Endothelial cell of umbilical vein (primary cell): ENCODE measurements at regions not wholly inside any gene's neighbourhood (a gene's known extent, or its start where the extent isn't known, plus 50 kb on each side); places are given as distances from the start of the nearest gene placed in this dataset.

Experiments
- BruUV-seq: library from RNA; stranded (reverse); fragments of 400-500 nt; replicated peaks from 2 replicates; lab custom pipeline; 2021; lab: Mats Ljungman, UMichigan
- CTCF ChIA-PET: fragments of 300-600, 350-600 bp; sonication (Branson Sonifier 250); formaldehyde crosslinking; loops from one replicate; lab custom pipeline; 2021; ENCODE audit warnings: antibody characterized with exemption, inconsistent platforms; lab: Charles Lee
- POLR2A ChIA-PET: fragments of 300-600, 350-600 bp; sonication (Branson Sonifier 250); formaldehyde crosslinking; loops from one replicate; lab custom pipeline; 2021; ENCODE audit warnings: antibody characterized with exemption, inconsistent platforms; lab: Charles Lee
- DNase-seq: peaks from one replicate; pipeline ENCODE4 v3.0.0-alpha.2; 2011; ENCODE audit warnings: low read depth, low spot score
- FAIRE-seq: peaks from 2 replicates; lab custom pipeline; 2011; peaks lifted over from hg19 to GRCh38; lab: Jason Lieb, UNC
- H2AFZ ChIP-seq: 2 replicates; pipeline ENCODE4 v1.6.0; 2012; ENCODE audit warnings: low read depth, low read length, control low read depth, inconsistent platforms
- H3K27ac ChIP-seq: 2 replicates; pipeline ENCODE4 v1.5.1; 2011; ENCODE audit warnings: low read depth, mild to moderate bottlenecking, control low read depth, low read length, moderate library complexity; ENCODE audit not compliant: insufficient read depth
- H3K27me3 ChIP-seq, 2 experiments: 2 replicates each; pipeline versions ENCODE4 v1.6.0 to v1.6.1; 2011; ENCODE audit warnings: low read length in 2 of 2, mixed read lengths in 1 of 2; ENCODE audit not compliant: control insufficient read depth in 2 of 2, insufficient read depth in 2 of 2
- H3K36me3 ChIP-seq, 2 experiments: 2 replicates in 1 of 2; 3 replicates in 1 of 2; pipeline ENCODE4 v1.5.1; 2011; ENCODE audit warnings: low read length in 2 of 2, mild to moderate bottlenecking in 1 of 2, moderate library complexity in 1 of 2; ENCODE audit not compliant: control insufficient read depth in 2 of 2, insufficient read depth in 2 of 2; ENCODE audit errors: extremely low read depth in 1 of 2
- H3K4me1 ChIP-seq: 3 replicates; pipeline ENCODE4 v1.5.1; 2011; ENCODE audit warnings: mild to moderate bottlenecking, low read length; ENCODE audit not compliant: control insufficient read depth, insufficient read depth; ENCODE audit errors: extremely low read depth
- H3K4me2 ChIP-seq: 2 replicates; pipeline ENCODE4 v1.6.1; 2011; ENCODE audit warnings: low read length, control low read depth, mixed read lengths; ENCODE audit not compliant: insufficient read depth
- H3K4me3 ChIP-seq, 3 experiments: fragments of 200-600 bp in 1 of 3; sonication (generic), shearing (Covaris generic) in 1 of 3; replicated peaks in 1 of 3; 2 replicates each; pipeline ENCODE4 v1.5.1; 2011 to 2016; ENCODE audit warnings: control low read depth in 3 of 3, low read length in 3 of 3, mild to moderate bottlenecking in 2 of 3, inconsistent platforms in 1 of 3, low read depth in 1 of 3, moderate library complexity in 1 of 3; ENCODE audit not compliant: insufficient read depth in 1 of 3
- H3K79me2 ChIP-seq: 2 replicates; pipeline ENCODE4 v1.6.0; 2012; ENCODE audit warnings: low read length, inconsistent platforms; ENCODE audit not compliant: control insufficient read depth, insufficient read depth
- H3K9ac ChIP-seq: replicated peaks from 2 replicates; pipeline ENCODE3; 2011; ENCODE audit warnings: low read length, control low read depth; ENCODE audit not compliant: insufficient read depth; ENCODE audit errors: extremely low read depth
- H3K9me1 ChIP-seq: replicated peaks from 3 replicates; pipeline ENCODE4 v1.6.0; 2011; ENCODE audit warnings: mild to moderate bottlenecking, low read length; ENCODE audit not compliant: control insufficient read depth, insufficient read depth; ENCODE audit errors: extremely low read depth
- H3K9me3 ChIP-seq: replicated peaks from 2 replicates; pipeline ENCODE4 v1.5.1; 2012; ENCODE audit warnings: low read length, inconsistent platforms; ENCODE audit not compliant: control insufficient read depth, insufficient read depth
- H4K20me1 ChIP-seq: replicated peaks from 2 replicates; pipeline ENCODE3; 2011; ENCODE audit warnings: mild to moderate bottlenecking, low read length; ENCODE audit not compliant: control insufficient read depth, insufficient read depth; ENCODE audit errors: extremely low read depth
- CTCF ChIP-seq, 2 donors: IDR thresholded peaks; 1 replicate in 1 of 2; 2 replicates in 1 of 2; pipeline ENCODE4 v1.5.1; 2011; ENCODE audit warnings: low read length in 2 of 2, mild to moderate bottlenecking in 2 of 2, moderate library complexity in 2 of 2, control low read depth in 1 of 2, inconsistent platforms in 1 of 2, low read depth in 1 of 2; ENCODE audit not compliant: insufficient read depth in 1 of 2; ENCODE audit errors: extremely low read depth in 1 of 2
- EZH2 ChIP-seq: IDR thresholded peaks from 2 replicates; pipeline ENCODE4 v1.6.1; 2012; ENCODE audit warnings: borderline replicate concordance, low read depth, mild to moderate bottlenecking, moderate library complexity, low read length, inconsistent platforms; ENCODE audit not compliant: severe bottlenecking
- FOS ChIP-seq: IDR thresholded peaks from 2 replicates; pipeline ENCODE4 v1.6.1; 2011; ENCODE audit warnings: mild to moderate bottlenecking, low read length, moderate library complexity, borderline replicate concordance; ENCODE audit not compliant: insufficient read depth
- GATA2 ChIP-seq: IDR thresholded peaks from 2 replicates; pipeline ENCODE4 v1.7.0; 2011; ENCODE audit warnings: low read depth, mild to moderate bottlenecking, moderate library complexity, mixed read lengths, low read length; ENCODE audit not compliant: insufficient read length, insufficient read depth
- JUN ChIP-seq: IDR thresholded peaks from 2 replicates; pipeline ENCODE4 v1.6.1; 2011; ENCODE audit warnings: borderline replicate concordance, low read depth; ENCODE audit not compliant: insufficient read length, insufficient read depth
- MYC ChIP-seq: IDR thresholded peaks from one replicate; pipeline ENCODE4 v1.6.1; 2011; ENCODE audit warnings: mild to moderate bottlenecking, low read depth, low read length
- POLR2AphosphoS5 ChIP-seq: IDR thresholded peaks from 2 replicates; pipeline ENCODE4 v1.6.1; 2012; ENCODE audit warnings: low read depth, mild to moderate bottlenecking, control low read depth, low read length, moderate library complexity; ENCODE audit not compliant: insufficient read depth
- dilution Hi-C: fragments of 300-500 bp; cut with MboI; formaldehyde crosslinking; loops from one replicate; pipeline ENCODE4 v1.15.0; 2019; ENCODE audit warnings: low sequenced_read_pairs; ENCODE audit not compliant: extremely low pct_ligation_motif_present
- intact Hi-C: fragments of 100-400 bp; cut with micrococcal nuclease; formaldehyde crosslinking; loops from one replicate; pipeline ENCODE4 v1.10.0; 2022
- TF ChIP-seq, protein P1 (sequence below): IDR thresholded peaks from 2 replicates; pipeline ENCODE4 v1.6.1; 2011; ENCODE audit not compliant: insufficient read depth, insufficient read length

DNA sequence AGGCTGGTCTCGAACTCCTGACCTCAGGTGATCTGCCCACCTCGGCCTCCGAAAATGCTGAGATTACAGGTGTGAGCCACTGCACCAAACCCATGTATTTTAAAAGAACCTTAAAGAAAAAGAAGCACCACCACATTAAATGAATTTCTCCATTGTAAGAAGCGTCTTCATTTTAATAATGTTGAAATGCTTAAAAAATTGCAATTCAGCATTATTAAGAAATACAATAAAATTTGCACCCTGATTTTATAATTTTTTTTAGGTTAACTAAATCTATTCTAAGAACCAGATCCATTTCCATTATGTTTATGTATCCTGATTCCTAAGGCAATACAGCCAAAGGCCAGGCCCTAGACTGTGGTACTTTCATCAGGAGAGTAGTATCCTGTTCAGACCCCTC, 167.2 kb downstream of the BTC start:
- DNase-seq (no peak), FAIRE-seq (no peak)
- no peak overlapping the region for H3K4me3 ChIP-seq
- H4K20me1 ChIP-seq, result no peaks in the 10 kb centered on the region
- peaks cover 71% of the 10 kb centered on the region for H3K4me1 ChIP-seq
- no peaks in the 10 kb centered on the region for H3K36me3 ChIP-seq
- no peak overlapping the region for H3K27ac ChIP-seq
- H3K4me2 ChIP-seq, result no peak overlapping the region
- TF ChIP-seq EZH2, result no peak
- no peak for TF ChIP-seq JUN
- no peak for TF ChIP-seq MYC
- no peak for TF ChIP-seq POLR2AphosphoS5
- TF ChIP-seq GATA2, result no peak
- H3K27me3 ChIP-seq, result no peaks in the 10 kb centered on the region
- H3K9ac ChIP-seq, result no peak overlapping the region
- H2AFZ ChIP-seq, result no peak overlapping the region
- dilution Hi-C loops, result no loop called here
- intact Hi-C loops, result loop anchor here (10.0 kb wide), 1 partner anchor 888 kb away; the partner anchor contains the start of genes RCHY1 and THAP6
- H3K79me2 ChIP-seq, result no peaks in the 10 kb centered on the region
- H3K9me1 ChIP-seq, result no peaks in the 10 kb centered on the region
- ChIA-PET POLR2A (no interaction called here), CTCF (interaction anchor here (1.3 kb wide), 1 partner anchor 48 kb away, joined by 4 read pairs; no protein-coding TSS in a partner anchor)
- no peaks in the 10 kb centered on the region for H3K9me3 ChIP-seq
- no TSS peak for BruUV-seq

GRCh38 chr4:74627504-74627903, 166.8 kb downstream of the BTC start:
- Histone ChIP-seq H3K9me1 (no peaks in the 10 kb centered on the region), H3K4me3 (no peak overlapping the region), H4K20me1 (no peaks in the 10 kb centered on the region), H2AFZ (no peak overlapping the region), H3K9me3 (no peaks in the 10 kb centered on the region), H3K27ac (no peak overlapping the region), H3K9ac (no peak overlapping the region), H3K4me2 (no peak overlapping the region), H3K4me1 (peaks cover 71% of the 10 kb centered on the region), H3K79me2 (no peaks in the 10 kb centered on the region), H3K27me3 (no peaks in the 10 kb centered on the region), H3K36me3 (no peaks in the 10 kb centered on the region)
- DNase-seq (no peak), FAIRE-seq (no peak)
- CTCF ChIA-PET, result interaction anchor here (0.8 to 1.5 kb wide), 4 partner anchors 43 to 90 kb away, joined by 3 to 4 read pairs (median 3); no protein-coding TSS in a partner anchor
- TF ChIP-seq FOS (no peak), CTCF (IDR thresholded peaks at IDR 0.05; ENCODE audit: extremely low read depth in 1 of 2, insufficient read depth in 1 of 2, low read depth in 1 of 2, low read length in 2 of 2) (no peak), POLR2AphosphoS5 (no peak)
- TF ChIP-seq, protein P1, sequence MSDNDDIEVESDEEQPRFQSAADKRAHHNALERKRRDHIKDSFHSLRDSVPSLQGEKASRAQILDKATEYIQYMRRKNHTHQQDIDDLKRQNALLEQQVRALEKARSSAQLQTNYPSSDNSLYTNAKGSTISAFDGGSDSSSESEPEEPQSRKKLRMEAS, result no peak
- intact Hi-C loops, result loop anchor here (10.0 kb wide), 1 partner anchor 887 kb away; the partner anchor contains the start of genes RCHY1 and THAP6
- dilution Hi-C loops, result no loop called here
- POLR2A ChIA-PET, result no interaction called here
- BruUV-seq, result no TSS peak
